Endothelial cell (in vitro differentiated cells): ENCODE measurements at regions not wholly inside any gene's neighbourhood (a gene's known extent, or its start where the extent isn't known, plus 50 kb on each side); places are given as distances from the start of the nearest gene placed in this dataset.

Experiments
- DNase-seq: peaks from one replicate; pipeline ENCODE4 v3.0.0; 2021; ENCODE audit warnings: low spot score
- H3K27ac Mint-ChIP-seq: one replicate; pipeline ENCODE4 v1.8.0; 2021; ENCODE audit warnings: mixed read lengths, inconsistent platforms; ENCODE audit not compliant: unreplicated experiment
- H3K27me3 Mint-ChIP-seq: one replicate; pipeline ENCODE4 v1.8.0; 2021; ENCODE audit warnings: mild to moderate bottlenecking, moderate library complexity, mixed read lengths, inconsistent platforms; ENCODE audit not compliant: unreplicated experiment
- H3K36me3 Mint-ChIP-seq: one replicate; pipeline ENCODE4 v1.8.0; 2021; ENCODE audit warnings: mild to moderate bottlenecking, low read depth, mixed read lengths, inconsistent platforms; ENCODE audit not compliant: unreplicated experiment
- H3K4me1 Mint-ChIP-seq: one replicate; pipeline ENCODE4 v1.8.0; 2021; ENCODE audit warnings: mild to moderate bottlenecking, mixed read lengths, inconsistent platforms; ENCODE audit not compliant: unreplicated experiment
- H3K4me3 Mint-ChIP-seq: one replicate; pipeline ENCODE4 v1.8.0; 2021; ENCODE audit warnings: mild to moderate bottlenecking, mixed read lengths, inconsistent platforms; ENCODE audit not compliant: unreplicated experiment
- H3K9me3 Mint-ChIP-seq: one replicate; pipeline ENCODE4 v1.8.0; 2021; ENCODE audit warnings: mixed read lengths, inconsistent platforms; ENCODE audit not compliant: unreplicated experiment
- CTCF ChIP-seq: fragments of 200-600 bp; sonication (generic); IDR thresholded peaks from one replicate; pipeline ENCODE4 v1.5.0; 2021; ENCODE audit warnings: antibody characterized with exemption; ENCODE audit not compliant: unreplicated experiment

- H3K36me3 Mint-ChIP-seq: no peaks in the 10 kb centered on the region
- no peak overlapping the region for H3K4me3 Mint-ChIP-seq
- no peaks in the 10 kb centered on the region for H3K9me3 Mint-ChIP-seq
- peaks cover 28% of the 10 kb centered on the region for H3K4me1 Mint-ChIP-seq
- no peak overlapping the region for H3K27ac Mint-ChIP-seq
- H3K27me3 Mint-ChIP-seq: no peaks in the 10 kb centered on the region
- no peak for TF ChIP-seq CTCF
- no peak for DNase-seq
Measured at GRCh38 chr10:129416155-129416554, 50.9 kb upstream of the MGMT start.

- H3K36me3 Mint-ChIP-seq: no peaks in the 10 kb centered on the region
- TF ChIP-seq CTCF: no peak
- no peak overlapping the region for H3K4me3 Mint-ChIP-seq
- peaks cover 28% of the 10 kb centered on the region for H3K4me1 Mint-ChIP-seq
- no peak for DNase-seq
- H3K27ac Mint-ChIP-seq: peak overlapping the region; percentile 41
- no peaks in the 10 kb centered on the region for H3K27me3 Mint-ChIP-seq
- no peaks in the 10 kb centered on the region for H3K9me3 Mint-ChIP-seq
Measured at GRCh38 chr10:129416956-129417765, 49.9 kb upstream of the MGMT start.
